GM12891 (cell line): ENCODE measurements at regions not wholly inside any gene's neighbourhood (a gene's known extent, or its start where the extent isn't known, plus 50 kb on each side); places are given as distances from the start of the nearest gene placed in this dataset.

ENCODE experiments used
- PAX5 ChIP-seq: IDR thresholded peaks from 2 replicates; pipeline ENCODE4 v1.6.1; 2011; ENCODE audit warnings: low read length, moderate library complexity, mild to moderate bottlenecking; ENCODE audit not compliant: insufficient read depth, severe bottlenecking
- POLR2A ChIP-seq: IDR thresholded peaks from 2 replicates; pipeline ENCODE4 v1.6.1; 2011; ENCODE audit warnings: low read depth, low read length, control low read depth
- POLR2AphosphoS5 ChIP-seq: IDR thresholded peaks from 2 replicates; pipeline ENCODE4 v1.6.1; 2011; ENCODE audit warnings: low read depth, low read length, control low read depth
- POU2F2 ChIP-seq: IDR thresholded peaks from 2 replicates; pipeline ENCODE4 v1.6.1; 2011; ENCODE audit warnings: low read depth, mild to moderate bottlenecking, control low read depth, low read length, moderate library complexity
- SPI1 ChIP-seq: IDR thresholded peaks from 2 replicates; pipeline ENCODE4 v1.6.1; 2011; ENCODE audit warnings: low read depth, low read length, control low read depth
- TAF1 ChIP-seq: IDR thresholded peaks from 2 replicates; pipeline ENCODE4 v1.6.1; 2011; ENCODE audit warnings: low read depth, low read length, control low read depth

DNA sequence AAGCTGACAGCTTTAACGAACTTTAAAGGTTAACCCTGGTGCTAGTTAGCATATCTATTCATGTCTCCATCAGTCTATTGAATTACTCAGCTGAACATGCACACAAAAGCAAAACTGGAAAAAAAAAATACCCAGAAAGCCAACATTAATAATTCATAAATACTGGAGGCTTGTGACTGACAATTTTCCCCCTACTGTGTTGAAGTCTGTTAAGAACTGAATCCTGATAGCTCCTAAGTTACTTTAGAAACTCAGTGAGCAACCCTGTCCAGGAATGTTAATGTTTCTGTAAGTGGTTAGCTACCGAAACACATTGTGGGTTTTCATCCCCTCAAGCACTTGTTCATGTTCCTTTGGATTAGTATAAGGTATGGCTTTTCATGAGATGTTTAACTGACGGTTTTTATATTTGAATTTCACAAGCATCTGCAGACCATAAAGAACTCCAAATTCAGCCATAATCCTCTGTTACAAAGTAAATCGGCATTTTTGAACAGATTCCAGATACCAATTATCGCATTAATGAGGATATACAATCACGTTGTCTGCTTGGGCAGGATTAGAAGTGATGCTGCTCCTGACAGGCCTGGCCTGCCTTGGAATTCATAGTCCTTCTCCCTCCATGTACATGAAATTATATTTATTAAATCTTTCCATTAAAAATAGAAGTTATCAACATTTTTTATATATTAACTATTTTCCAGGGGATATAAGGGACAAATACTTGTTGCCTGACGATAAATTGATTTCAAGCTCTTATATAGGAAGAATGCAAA, 331.2 kb downstream of the TLE4 start:
- TF ChIP-seq POLR2A (no peak), POU2F2 (no peak), TAF1 (no peak), POLR2AphosphoS5 (no peak), PAX5 (no peak), SPI1 (no peak)
